ENCODE measurements at regions not wholly inside any gene's neighbourhood (a gene's known extent, or its start where the extent isn't known, plus 50 kb on each side); places are given as distances from the start of the nearest gene placed in this dataset.

DNA sequence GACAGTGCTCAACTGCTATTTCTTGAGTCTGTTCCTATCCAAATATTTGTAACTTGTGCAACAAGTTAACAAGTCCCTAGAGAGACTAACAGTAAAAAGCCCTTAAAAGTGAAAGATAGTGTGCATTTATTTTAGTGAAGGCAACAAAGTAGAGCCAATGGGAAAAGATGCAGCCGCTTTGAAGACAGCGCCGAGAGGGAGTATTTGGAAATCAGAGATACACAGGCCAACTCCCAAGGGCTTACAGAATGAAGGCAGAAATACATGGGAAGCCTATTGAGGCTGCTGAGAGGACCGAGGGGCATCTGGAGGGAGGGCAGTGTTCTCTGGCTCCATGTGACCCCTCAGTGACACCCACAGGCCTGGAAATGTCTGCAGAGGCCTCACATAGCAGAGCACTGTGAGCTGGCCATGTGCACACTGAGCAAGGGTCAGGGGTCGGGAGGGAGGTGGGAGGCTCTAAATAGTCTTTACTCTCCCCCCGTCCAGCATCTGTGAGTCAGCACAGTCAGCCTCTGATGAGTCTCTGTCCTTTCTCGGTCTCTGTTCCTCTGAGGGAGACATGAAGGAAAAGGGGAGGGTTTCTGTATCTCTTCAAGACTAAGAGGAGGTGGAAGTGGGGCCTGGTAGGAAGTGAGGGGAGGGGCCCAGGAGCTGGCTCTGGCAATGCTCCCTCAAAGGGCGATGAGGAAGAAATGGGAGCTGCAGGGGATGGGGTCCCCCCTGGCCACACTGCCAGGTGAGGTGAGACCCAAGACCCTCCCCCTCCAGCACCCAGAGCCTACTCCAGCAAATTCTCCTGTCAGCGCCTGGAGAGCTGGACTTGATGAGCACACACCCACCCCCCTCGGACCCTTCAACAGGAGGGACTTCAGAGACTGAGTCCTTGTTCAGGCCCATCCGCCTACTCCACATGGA lies 133.6 kb downstream of the SP3 start:
- DNase-seq = no peak

DNA sequence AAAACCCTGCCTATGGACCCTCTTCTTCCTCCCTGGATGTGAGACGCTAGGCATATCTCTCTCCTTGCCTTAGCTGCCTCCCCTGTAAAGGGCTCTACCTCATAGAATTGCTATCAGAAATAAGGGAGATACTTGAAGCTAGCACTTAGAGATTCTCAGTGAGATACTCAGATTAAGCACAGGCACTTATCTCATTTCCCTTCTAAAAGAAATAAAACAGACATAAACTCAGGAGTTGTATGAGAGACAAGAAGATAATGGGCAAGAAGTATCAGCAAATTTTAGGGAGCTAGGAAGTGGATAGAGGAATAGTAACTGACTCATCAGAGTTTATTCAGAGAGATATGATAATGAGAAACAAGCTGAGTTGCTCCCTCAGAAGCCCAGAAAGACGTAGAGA lies 131.0 kb downstream of the SP3 start:
- no peak for DNase-seq

DNA sequence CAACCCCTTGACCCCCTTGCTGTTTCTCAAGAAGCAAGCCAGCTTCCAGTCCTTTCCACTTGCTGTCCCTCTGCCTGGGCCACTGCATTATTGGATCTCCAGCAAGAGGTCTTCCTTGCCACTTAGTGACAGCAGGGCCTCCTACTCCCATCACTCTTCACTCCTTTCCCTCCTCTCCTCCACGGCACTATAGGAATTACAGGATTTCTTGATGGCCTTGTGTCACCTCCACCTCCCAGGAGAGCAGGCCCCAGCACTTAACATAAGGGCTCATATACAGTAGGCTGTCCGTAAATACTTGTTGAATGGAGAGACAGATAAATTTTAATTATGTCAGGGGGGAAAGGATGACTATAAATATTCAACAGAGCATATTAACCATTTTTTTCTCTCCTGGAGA lies 129.4 kb downstream of the SP3 start:
- DNase-seq = no peak

- no peak for DNase-seq
These were observed 124.1 kb downstream of the SP3 start for GRCh38 chr2:173841110-173841509.

DNA sequence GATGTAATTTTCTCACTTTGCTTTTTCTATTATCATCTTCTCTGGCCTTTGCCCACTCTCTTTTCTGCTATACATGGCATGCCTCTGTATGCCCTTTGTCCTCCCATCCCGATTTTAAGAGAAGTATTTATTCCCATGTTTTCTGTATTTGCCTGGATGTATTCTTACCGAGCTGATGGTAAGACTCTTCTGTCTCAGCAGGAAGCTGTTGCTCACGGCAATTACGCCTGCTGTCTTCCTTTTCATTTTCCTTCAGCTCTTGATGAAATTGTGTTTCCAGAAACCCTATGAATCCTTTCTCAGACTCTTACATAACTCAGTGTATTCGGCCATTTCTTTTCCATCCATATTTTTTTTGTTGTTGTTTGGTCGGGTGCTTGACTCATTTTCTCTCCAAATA lies 121.6 kb downstream of the SP3 start:
- no peak for DNase-seq

DNA sequence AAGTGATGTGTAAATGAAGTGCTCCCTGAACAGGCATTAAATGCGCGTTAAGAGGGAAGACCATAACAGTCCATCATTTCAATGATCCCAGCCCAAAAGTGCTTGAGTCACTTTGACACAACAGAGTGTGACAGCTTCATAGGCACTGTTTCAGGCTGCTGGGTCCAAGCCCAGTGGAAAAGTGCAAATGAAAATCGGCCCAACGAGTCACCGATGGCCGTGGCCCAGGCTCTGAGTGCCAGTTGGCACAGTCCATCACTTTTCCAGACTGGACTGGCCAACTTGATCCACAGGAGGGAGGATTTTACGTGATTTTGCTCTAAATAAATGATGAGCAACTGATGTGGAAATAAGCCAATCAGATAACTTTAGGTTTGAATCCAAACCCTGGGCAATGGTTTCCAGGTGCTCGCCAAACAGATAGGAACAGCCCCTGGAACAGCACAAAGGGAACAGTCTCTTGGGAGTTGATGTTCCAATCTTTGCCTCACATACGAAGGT lies 114.0 kb downstream of the SP3 start:
- DNase-seq = no peak

GRCh38 chr2:173854141-173854540 lies 111.0 kb downstream of the SP3 start:
- DNase-seq = no peak

GRCh38 chr2:173854840-173855239 lies 110.3 kb downstream of the SP3 start:
- DNase-seq = no peak

DNA sequence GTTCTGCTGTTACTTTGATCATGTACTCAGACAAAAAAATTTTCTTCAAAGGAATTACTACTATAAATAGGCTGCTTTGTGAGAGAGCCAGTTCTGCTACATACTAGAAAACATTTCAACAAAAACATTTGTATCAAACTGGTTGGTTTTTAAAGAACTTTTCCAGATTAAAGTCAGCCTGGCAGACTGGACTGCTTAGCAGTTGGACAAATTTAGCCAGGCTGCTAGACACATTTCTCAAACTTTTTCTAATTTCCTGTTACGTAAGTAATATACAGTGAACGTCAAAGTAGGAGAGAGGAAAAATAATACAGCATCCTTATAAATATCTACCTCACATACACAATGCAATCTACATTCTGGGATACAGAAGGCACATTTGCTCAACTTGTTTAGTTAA lies 109.5 kb downstream of the SP3 start:
- no peak for DNase-seq

Measured in bone marrow (tissue), 2 donors.